Aorta (tissue), 5 donors: ENCODE measurements at regions not wholly inside any gene's neighbourhood (a gene's known extent, or its start where the extent isn't known, plus 50 kb on each side); places are given as distances from the start of the nearest gene placed in this dataset.
A peak's percentile ranks its signal among the peaks of the same experiment; 100 is the strongest.

ENCODE experiments used
- ATAC-seq: fragments of 200-7000 bp; cut with Tn5 transposase; one replicate; pipeline ENCODE4 v1.9.1; 2022; ENCODE audit warnings: moderate library complexity; ENCODE audit not compliant: low FRiP score
- DNase-seq, 2 donors: peaks; one replicate each; pipeline ENCODE4 v3.0.0-alpha.2; 2020
- H3K27ac ChIP-seq, 2 donors: one replicate each; pipeline ENCODE4 v1.5.1; 2013; ENCODE audit warnings: low read length in 2 of 2, mild to moderate bottlenecking in 2 of 2, moderate library complexity in 2 of 2, control low read depth in 1 of 2, inconsistent platforms in 1 of 2, low read depth in 1 of 2
- H3K27me3 ChIP-seq, 2 donors: one replicate each; pipeline ENCODE4 v1.6.1; 2013; ENCODE audit warnings: control low read depth in 1 of 2, low read length in 1 of 2, mild to moderate bottlenecking in 1 of 2, moderate library complexity in 1 of 2; ENCODE audit not compliant: insufficient read depth in 2 of 2, control insufficient read depth in 1 of 2
- H3K36me3 ChIP-seq, 2 donors: one replicate each; pipeline ENCODE4 v1.6.1; 2013; ENCODE audit warnings: control low read depth in 1 of 2, low read length in 1 of 2, mild to moderate bottlenecking in 1 of 2; ENCODE audit not compliant: insufficient read depth in 2 of 2, control insufficient read depth in 1 of 2
- H3K4me1 ChIP-seq, 2 donors: one replicate each; pipeline ENCODE4 v1.6.1; 2013; ENCODE audit warnings: low read length in 2 of 2, control low read depth in 1 of 2, mild to moderate bottlenecking in 1 of 2, moderate library complexity in 1 of 2; ENCODE audit not compliant: insufficient read depth in 2 of 2, control insufficient read depth in 1 of 2
- H3K4me3 ChIP-seq, 2 donors: one replicate each; pipeline ENCODE4 v1.5.1; 2013; ENCODE audit warnings: low read length in 2 of 2, control low read depth in 1 of 2, mild to moderate bottlenecking in 1 of 2
- H3K9me3 ChIP-seq: one replicate; pipeline ENCODE4 v1.6.1; 2013; ENCODE audit warnings: mild to moderate bottlenecking, low read length; ENCODE audit not compliant: control insufficient read depth
- WGBS, 2 donors: extraction: QIAGEN DNeasy Blood & Tissue Kit; methylation state at CpG; one replicate each; pipeline ENCODE4 v1.1.7; 2013; 5-methylcytosine and 5-hydroxymethylcytosine counted together
- intact Hi-C, 2 donors: fragments of 100-400 bp; cut with DNase I; formaldehyde crosslinking; loops; one replicate each; pipeline versions ENCODE4 v1.14.2 to v1.15.0; 2022
- donor health status: healthy with polysubstance abuse.
- donor health status: Bipolar disorder and iron deficiency.
- donor health status: DM: no; HTN: no; CAD: no.
- donor health status: DM: no; HTN: no; CAD: no.
- donor health status: DM: yes; HTN: yes; CAD: no.

DNA sequence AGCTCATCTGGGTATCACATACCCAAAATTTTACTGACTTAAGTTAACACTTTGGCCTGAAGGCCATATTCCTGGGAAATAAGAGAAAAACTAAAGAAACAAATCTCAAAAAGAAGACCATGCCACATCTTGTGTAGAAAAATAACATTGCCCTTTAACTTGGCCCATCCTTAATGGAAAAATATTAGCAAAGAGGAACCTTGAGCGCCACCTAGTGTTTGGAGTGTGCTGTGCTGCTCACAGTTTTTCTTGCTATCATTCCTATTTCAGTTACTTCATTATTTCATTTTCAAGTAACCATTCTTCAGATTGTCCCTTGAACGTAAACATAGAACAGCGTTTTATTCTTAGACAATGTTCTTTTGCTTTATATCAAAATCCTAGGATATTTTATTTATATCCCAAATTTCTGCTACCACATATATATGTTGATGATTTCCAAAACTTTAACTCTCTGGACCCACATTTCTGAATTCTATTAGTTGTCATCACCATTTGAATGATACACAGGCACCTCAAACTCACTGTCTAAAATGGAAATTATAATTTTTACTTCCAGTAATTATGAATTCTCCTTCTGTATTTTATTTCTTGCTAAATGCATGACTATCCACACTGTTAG, 999.0 kb upstream of the ADGRL3 start:
- 14 to 15% methylated on average over 3 of the region's 3 CpGs for WGBS, 2 donors
- DNase-seq (peak; percentile 43 to 72), ATAC-seq (no peak)
- H3K27me3 ChIP-seq, result no peaks in the 10 kb centered on the region
- H3K4me3 ChIP-seq, result no peak overlapping the region
- H3K9me3 ChIP-seq, result no peaks in the 10 kb centered on the region
- H3K27ac ChIP-seq, result no peak overlapping the region
- H3K36me3 ChIP-seq, result no peaks in the 10 kb centered on the region
- intact Hi-C loops, result no loop called here
- H3K4me1 ChIP-seq, result no peaks in the 10 kb centered on the region

DNA sequence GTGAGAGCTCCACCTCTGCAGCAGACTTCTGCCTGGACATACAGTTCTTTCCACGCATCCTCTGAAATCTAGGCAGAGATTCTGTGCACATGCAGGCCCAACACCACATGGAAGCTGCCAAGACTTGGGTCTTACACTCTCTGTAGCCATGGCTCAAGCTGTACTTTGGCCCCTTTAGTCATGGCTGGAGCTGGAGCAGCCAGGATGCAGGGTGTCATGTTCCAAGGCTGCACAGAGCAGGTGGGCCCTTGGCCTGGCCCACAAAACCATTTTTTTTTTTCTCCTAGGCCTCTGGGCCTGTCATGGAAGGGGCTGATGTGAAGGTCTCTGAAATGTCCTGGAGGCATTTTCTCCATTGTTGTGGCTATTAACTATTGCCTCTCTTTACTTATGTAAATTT, 990.5 kb upstream of the ADGRL3 start:
- Histone ChIP-seq H3K27ac (no peak overlapping the region), H3K27me3 (no peaks in the 10 kb centered on the region), H3K4me1 (no peaks in the 10 kb centered on the region), H3K4me3 (no peak overlapping the region), H3K9me3 (peaks cover 3% of the 10 kb centered on the region), H3K36me3 (no peaks in the 10 kb centered on the region)
- intact Hi-C loops, result no loop called here
- 95 to 100% methylated on average over 1 of the region's 1 CpG for WGBS, 2 donors
- DNase-seq, result no peak
- ATAC-seq, result peak; percentile 50

DNA sequence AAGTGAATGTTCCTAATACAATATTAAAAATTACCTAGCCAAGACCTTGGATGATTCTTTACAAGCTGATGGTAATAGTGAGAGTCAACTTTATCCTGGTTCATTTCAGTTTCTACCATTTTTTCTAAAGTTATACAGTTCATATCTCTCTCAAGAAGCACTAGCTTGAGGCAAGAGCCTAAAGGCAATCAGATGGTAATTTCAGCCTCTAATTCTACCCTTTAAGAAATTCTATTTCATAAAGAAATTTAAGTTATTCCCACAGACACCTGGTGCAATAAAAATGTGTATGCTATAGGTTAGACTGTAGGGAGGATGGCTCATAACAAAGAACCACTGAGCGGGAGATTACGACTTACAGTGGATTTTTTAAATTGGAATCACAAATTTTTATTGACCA, 984.2 kb upstream of the ADGRL3 start:
- 96 to 98% methylated on average over 2 of the region's 2 CpGs for WGBS, 2 donors
- no peak for ATAC-seq
- no peak overlapping the region for H3K27ac ChIP-seq
- H3K36me3 ChIP-seq, result no peaks in the 10 kb centered on the region
- no peak overlapping the region for H3K4me3 ChIP-seq
- H3K27me3 ChIP-seq, result no peaks in the 10 kb centered on the region
- H3K4me1 ChIP-seq, result no peaks in the 10 kb centered on the region
- H3K9me3 ChIP-seq, result no peaks in the 10 kb centered on the region
- intact Hi-C loops, result no loop called here
- DNase-seq, result no peak

- Histone ChIP-seq H3K4me1 (no peaks in the 10 kb centered on the region), H3K9me3 (no peaks in the 10 kb centered on the region), H3K27me3 (no peaks in the 10 kb centered on the region), H3K36me3 (no peaks in the 10 kb centered on the region), H3K27ac (no peak overlapping the region), H3K4me3 (no peak overlapping the region)
- no peak for ATAC-seq
- WGBS, 2 donors, result 28 to 32% methylated on average over 1 of the region's 1 CpG
- intact Hi-C loops, result no loop called here
- DNase-seq, result no peak
Measured at GRCh38 chr4:60216752-60217151, 983.4 kb upstream of the ADGRL3 start.

GRCh38 chr4:60221866-60222265, 978.3 kb upstream of the ADGRL3 start:
- Histone ChIP-seq H3K36me3 (no peaks in the 10 kb centered on the region), H3K4me3 (no peak overlapping the region), H3K27me3 (no peaks in the 10 kb centered on the region), H3K27ac (no peak overlapping the region), H3K9me3 (no peaks in the 10 kb centered on the region), H3K4me1 (peaks cover 0 to 4% of the 10 kb centered on the region in 2 donors)
- DNase-seq (no peak), ATAC-seq (no peak)
- WGBS, 2 donors, result 94 to 96% methylated on average over 5 of the region's 5 CpGs
- intact Hi-C loops, result no loop called here

DNA sequence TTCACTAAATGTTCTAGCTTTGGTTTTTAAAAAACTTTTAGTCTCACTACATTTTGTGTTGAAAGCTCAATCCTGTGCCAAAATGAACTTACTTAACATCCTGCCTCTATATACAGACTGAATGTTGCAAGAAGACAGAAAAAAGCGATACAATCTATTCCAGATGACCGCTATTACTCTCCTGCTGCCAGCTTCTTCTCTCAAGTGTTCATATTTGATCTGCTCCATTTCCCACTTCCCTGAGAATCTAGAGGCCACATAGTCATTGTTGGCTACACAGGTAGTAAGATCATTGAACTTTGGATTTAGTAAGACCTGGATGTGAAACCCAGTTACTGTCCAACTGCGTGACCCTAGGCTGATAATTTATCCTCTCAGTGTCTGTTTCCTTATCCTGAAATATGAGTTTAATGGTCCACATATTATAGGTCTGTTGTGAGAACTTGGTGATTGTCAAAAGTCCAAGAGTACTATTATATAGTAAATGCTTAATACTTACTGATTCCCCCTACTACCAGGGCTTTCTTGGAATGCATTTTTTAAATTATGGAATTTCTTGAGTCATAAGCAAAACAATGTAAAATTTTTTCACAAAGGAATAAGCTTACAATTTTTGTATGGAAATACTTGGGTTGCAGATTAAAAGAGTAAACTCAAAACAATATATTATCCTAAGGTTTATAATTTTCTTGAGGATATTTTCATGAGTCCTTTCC, 976.8 kb upstream of the ADGRL3 start:
- DNase-seq (no peak), ATAC-seq (no peak)
- Histone ChIP-seq H3K4me1 (peaks cover 0 to 4% of the 10 kb centered on the region in 2 donors), H3K4me3 (no peak overlapping the region), H3K9me3 (no peaks in the 10 kb centered on the region), H3K36me3 (no peaks in the 10 kb centered on the region), H3K27me3 (no peaks in the 10 kb centered on the region), H3K27ac (no peak overlapping the region)
- WGBS, 2 donors, result 18 to 21% methylated on average over 3 of the region's 3 CpGs
- intact Hi-C loops, result no loop called here

DNA sequence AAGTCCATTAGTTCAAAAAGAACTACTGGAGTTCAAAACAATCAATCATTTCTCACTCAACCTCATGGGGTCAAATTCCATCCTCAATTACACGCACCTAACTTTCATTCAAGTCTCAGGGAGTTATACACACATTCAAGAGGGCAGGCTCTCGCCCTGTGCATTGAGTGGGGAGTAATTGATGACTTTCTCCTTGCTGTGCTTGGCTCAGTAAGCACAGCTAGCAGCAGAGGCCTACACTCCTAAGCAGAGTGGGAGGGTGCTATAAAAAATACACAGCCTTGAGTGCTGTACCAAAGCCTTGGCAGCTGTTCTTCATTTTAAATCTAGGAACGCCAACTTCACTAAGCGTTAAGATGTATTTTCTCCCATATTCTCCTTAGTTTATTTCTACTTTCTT, 958.3 kb upstream of the ADGRL3 start:
- H3K36me3 ChIP-seq, result no peaks in the 10 kb centered on the region
- ATAC-seq, result peak; percentile 67
- DNase-seq, result no peak
- no peaks in the 10 kb centered on the region for H3K27me3 ChIP-seq
- intact Hi-C loops, result no loop called here
- no peaks in the 10 kb centered on the region for H3K4me1 ChIP-seq
- H3K4me3 ChIP-seq, result no peak overlapping the region
- no peaks in the 10 kb centered on the region for H3K9me3 ChIP-seq
- peak overlapping the region in 1 of 2 donors; percentile 2 for H3K27ac ChIP-seq
- WGBS, 2 donors, result 10 to 16% methylated on average over 4 of the region's 4 CpGs

- intact Hi-C loops, result no loop called here
- Histone ChIP-seq H3K36me3 (no peaks in the 10 kb centered on the region), H3K27ac (no peak overlapping the region), H3K9me3 (no peaks in the 10 kb centered on the region), H3K4me3 (no peak overlapping the region), H3K4me1 (no peaks in the 10 kb centered on the region), H3K27me3 (no peaks in the 10 kb centered on the region)
- ATAC-seq (no peak), DNase-seq (no peak)
- WGBS, 2 donors, result 96 to 97% methylated on average over 1 of the region's 1 CpG
Measured at GRCh38 chr4:60249784-60250183, 950.3 kb upstream of the ADGRL3 start.

GRCh38 chr4:60250657-60251056, 949.5 kb upstream of the ADGRL3 start:
- no peak overlapping the region for H3K4me3 ChIP-seq
- H3K36me3 ChIP-seq, result no peaks in the 10 kb centered on the region
- DNase-seq (no peak), ATAC-seq (no peak)
- H3K27ac ChIP-seq, result no peak overlapping the region
- no peaks in the 10 kb centered on the region for H3K9me3 ChIP-seq
- intact Hi-C loops, result no loop called here
- 53 to 57% methylated on average over 1 of the region's 1 CpG for WGBS, 2 donors
- H3K4me1 ChIP-seq, result no peaks in the 10 kb centered on the region
- H3K27me3 ChIP-seq, result no peaks in the 10 kb centered on the region
